ENCODE measurements at regions not wholly inside any gene's neighbourhood (a gene's known extent, or its start where the extent isn't known, plus 50 kb on each side); places are given as distances from the start of the nearest gene placed in this dataset.

DNA sequence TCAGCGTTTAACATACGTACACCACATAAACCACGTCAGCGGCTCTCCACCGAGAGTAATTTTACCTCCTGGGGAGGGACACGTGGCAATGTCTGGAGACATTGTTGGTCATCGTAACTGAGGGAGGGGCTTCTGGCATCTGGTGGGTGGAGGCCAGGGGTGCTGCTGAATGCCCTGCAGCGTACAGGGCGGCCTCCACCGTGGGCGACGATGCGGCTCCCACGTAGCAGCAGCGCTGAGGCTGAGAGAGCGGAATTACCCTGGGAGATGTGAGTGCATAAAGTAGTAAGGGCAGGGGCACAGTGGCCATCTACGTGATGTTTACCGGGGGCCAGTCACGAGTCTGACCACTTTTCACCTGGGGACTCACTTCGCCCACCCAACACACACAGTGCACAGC, 212.4 kb downstream of the RBFOX3 start:
- no peak for DNase-seq (ENCODE audit: low read depth in 3 of 3)

DNA sequence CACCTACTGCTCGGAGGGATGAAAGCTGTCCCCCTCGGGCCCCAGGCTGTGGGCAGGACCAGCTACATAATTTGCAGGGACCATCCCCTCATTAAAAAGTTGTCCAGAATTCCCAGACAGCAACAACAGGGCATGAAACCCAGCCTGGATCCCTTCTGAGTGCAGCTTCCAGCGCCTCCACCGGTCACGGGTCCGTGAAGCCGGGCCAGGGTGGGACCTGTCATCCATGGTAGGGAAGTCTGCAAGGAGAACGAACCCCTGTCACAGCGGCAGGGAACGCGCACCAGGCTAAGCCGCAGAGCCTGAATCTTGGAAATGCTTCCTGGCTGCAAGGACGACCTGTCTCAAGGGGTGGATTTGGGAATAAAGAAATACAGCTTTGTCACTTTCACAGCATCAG, 214.2 kb downstream of the RBFOX3 start:
- no peak for DNase-seq (ENCODE audit: low read depth in 3 of 3)

DNA sequence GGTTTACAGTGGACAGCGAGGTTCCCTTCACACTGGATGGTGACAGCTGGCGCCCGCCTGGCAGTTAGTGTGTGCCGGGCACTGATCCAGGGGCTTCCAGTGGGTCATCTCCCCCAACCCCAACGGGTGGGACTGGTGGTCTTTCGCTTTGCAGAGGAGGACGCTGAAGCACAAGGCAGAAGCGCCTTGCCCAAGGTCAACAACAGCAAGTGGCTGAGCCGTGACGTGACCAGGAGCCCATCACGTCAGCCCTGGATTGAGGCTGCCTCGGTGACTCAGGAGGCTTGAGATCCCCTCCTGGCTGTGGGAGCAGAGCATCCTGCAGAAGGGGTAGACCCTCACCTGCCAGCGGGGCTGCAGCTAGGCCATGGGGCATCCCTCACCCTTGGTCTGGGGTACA, 215.3 kb downstream of the RBFOX3 start:
- DNase-seq (ENCODE audit: low read depth in 3 of 3), result no peak

DNA sequence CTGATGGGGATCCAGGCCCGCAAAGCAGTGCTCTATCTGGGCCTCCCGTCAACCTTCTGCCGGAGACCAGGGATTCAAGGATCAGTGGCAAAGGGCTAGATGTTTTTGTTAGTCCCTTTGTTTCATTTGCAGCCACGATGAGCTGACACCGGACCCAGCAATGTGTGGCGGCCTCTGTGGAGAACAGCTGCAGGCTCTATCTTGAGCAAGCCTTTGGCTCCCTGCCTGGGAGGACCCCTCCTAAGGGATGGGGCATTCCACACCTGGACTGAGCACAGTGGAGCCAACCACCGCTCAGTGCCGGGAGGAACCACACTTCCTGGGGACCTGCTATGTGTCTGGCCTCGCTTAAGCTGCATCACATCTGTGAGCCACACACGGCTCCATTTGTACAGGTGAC, 215.8 kb downstream of the RBFOX3 start:
- no peak for DNase-seq (ENCODE audit: low read depth in 3 of 3)

DNA sequence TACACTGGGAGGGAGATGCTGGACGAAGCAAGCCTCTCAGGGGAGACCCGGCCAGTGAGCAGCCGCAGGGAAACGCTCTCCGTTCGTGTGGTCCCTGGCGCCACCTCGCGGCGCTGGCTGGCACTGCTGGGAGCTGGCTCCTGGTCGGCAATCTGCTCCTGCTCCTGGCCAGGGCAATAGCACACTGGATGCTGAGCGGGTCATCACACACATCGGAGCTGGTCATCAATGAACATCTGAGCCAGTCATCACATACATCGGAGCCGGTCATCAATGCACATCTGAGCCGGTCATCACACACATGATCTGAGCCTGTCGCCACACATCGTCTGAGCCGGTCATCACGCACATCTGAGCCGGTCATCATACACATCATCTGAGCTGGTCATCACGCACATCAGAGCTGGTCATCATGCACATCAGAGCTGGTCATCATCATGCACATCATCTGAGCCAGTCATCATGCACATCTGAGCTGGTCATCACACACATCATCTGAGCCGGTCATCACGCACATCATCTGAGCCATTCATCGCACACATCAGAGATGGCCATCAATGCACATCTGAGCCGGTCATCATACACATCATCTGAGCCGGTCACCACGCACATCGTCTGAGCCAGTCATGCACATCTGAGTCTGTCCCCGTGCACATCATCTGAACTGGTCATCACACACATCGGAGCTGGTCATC, 217.3 kb downstream of the RBFOX3 start:
- DNase-seq (ENCODE audit: low read depth in 3 of 3), result peak; percentile 35 to 47 (median 38)

DNA sequence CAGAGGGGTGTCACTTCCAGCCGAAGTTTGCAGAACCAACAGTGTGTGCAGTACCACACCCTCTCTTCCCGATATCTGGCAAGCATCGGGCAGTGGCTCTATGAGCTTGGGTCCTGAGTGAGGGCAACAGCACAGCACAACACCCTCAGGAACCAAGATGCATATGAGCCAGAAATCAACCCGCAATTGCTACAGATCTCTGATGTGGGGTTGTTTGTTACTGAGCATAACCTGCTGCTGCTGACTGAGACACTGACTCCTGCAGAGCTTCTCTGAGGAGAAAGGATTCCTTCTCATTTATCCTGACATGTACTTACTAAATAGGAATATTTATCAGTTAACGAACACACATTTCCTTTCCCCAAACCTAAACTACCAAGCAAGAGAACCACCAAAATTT, 218.3 kb downstream of the RBFOX3 start:
- DNase-seq (ENCODE audit: low read depth in 3 of 3), result no peak

DNA sequence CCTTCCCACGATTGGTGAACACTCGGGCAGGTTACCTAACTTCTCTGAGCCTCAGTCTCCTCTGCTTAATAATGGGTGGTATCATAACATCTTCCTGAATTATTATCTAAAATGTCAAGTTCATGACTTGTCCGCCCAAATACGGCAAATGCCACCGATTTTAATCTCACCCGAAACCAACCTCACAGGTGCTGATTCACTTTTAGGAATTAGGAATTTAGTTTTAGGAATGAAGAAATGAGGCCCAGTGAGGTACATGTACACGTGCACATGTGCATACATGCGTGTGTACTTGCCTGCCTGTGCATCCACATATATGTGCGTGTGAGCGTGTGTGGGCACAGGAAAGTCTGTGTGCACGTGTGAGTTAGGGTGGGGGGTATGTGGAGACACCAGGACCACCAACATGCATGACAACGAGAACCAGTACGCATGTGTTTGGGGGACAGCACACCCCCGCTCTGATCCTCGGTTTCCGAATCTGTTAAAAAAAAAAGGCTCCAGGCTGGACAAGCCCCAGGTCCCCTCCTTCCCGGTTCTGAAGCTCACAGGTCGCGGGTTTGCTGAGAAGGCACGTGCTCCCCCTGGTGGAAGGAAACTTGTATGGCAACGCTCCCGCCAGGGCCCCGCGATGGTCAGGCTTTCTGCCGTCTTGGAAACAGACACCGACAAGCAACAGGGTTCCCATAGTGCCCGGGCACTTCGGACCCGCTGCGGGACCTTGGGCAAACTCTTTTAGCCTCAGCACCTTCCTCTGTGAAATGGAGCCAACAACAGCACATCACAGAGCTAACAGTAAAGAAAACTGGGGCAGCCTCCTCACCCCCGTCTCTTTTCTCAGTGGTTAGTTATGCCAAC, 219.2 kb downstream of the RBFOX3 start:
- peak; percentile 35 to 47 (median 43) for DNase-seq (ENCODE audit: low read depth in 3 of 3)

DNA sequence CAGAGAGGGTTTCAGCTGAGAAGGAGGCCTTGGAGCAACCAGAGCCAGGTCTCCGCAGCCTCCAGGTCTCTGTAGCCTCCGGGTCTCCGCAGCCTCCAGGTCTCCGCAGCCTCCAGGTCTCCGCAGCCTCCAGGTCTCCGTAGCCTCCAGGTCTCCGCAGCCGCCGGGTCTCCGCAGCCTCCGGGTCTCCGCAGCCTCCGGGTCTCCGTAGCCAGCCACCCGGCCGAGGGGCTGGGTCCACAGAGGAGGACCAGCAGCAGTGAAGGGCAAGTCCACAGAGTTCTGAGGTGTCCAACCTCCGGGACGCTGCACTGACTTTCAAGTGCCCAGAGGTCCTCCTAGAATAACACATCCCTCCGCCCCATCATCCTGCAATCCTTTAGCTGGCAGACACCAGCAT, 221.0 kb downstream of the RBFOX3 start:
- DNase-seq (ENCODE audit: low read depth in 3 of 3), result no peak

DNA sequence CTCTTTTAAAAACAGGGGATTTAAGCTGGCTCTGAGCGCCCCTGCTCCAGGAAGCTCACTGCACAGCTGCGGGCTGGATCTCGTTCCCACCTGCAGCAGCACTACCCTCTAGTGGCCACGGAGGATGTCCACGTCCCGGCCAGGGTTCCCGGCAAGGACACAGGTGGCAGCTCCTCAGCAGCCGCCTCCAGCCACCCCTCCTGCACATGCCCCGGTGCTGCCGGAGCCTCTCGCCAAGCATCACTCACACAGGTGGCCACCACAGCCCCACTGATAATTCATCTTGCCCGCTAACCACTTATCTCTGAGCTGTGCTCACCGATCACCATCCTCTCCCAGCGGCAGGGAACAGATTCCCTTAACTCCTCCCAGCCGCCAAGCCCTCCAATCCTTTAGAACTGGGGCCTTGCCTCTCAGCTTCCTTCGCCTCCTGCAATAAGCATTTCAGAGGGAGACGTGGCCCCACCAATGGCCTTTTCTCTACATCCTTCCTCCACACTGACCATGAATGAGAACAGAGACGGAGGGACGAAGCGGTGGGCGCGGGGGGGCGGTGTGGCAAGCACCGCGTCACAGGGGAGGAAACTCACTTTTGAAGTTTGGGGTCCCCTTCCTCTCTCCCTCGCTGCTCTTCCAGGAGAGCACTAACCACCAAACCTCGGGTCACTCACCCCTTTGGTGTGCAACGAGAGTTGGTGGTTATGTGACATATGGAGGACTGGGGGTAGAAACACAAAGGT, 222.1 kb downstream of the RBFOX3 start:
- no peak for DNase-seq (ENCODE audit: low read depth in 3 of 3)

DNA sequence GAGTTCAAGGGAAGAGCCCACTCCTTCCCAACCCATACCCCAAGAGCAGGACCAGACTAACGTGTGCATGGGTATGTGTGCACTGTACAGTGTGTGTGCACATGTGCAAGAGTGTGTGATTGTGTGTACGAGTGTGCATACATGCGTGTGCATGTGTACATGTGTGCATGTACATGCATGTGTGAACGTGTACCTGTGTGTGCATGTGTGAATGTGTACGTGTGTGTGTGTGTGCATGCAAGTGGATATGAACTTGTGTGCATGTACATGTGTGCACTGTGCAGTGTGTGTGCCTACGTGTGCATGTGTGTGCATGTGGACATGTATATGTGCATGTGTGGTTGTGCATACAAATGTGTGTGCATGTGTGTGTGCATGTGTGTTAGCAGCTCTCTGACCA, 223.1 kb downstream of the RBFOX3 start:
- no peak for DNase-seq (ENCODE audit: low read depth in 3 of 3)

DNA sequence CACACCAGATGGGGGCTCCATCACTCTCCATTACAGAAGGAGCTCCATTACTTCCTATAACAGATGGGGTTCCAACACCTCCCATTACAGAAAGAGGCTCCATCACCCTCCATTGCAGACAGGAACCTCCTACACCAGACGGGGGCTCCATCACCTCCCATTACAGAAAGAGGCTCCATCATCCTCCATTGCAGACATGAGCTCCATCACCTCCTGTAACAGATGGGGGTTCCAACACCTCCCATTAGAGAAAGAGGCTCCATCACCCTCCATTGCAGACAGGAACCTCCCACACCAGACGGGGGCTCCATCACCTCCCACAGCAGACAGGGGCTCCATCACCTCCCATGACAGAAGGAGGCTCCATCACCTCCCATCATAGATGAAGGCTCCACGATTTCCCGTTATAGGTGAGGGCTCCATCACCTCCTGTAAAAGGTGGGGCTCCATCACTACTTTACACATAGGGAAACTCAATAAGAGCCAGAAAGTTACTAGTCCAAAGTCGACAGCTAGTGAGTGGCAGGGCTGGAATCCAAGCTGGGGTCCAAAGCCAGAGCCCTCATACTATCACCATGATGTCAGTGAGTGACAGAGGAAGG, 224.8 kb downstream of the RBFOX3 start:
- no peak for DNase-seq (ENCODE audit: low read depth in 3 of 3)

DNA sequence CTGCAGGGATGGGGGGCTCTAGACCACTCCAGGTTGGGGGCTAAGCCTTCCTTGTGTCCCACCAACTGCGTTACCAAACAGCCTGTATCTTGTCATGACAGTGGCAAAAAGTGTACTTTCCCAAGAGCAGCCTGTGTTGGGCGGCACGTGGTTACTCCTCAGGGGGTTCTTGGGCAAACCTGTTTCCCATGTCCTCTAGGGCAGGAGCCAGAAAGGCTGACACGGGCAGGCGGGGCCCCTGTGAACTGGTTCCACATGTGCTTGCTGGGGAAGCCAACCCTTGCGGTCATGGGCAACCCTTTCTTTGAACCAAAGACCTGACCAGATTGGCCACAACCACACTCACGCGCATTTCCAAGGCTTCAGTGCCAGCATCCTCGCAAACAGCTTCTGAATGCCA, 228.5 kb downstream of the RBFOX3 start:
- DNase-seq (ENCODE audit: low read depth in 3 of 3), result no peak

DNA sequence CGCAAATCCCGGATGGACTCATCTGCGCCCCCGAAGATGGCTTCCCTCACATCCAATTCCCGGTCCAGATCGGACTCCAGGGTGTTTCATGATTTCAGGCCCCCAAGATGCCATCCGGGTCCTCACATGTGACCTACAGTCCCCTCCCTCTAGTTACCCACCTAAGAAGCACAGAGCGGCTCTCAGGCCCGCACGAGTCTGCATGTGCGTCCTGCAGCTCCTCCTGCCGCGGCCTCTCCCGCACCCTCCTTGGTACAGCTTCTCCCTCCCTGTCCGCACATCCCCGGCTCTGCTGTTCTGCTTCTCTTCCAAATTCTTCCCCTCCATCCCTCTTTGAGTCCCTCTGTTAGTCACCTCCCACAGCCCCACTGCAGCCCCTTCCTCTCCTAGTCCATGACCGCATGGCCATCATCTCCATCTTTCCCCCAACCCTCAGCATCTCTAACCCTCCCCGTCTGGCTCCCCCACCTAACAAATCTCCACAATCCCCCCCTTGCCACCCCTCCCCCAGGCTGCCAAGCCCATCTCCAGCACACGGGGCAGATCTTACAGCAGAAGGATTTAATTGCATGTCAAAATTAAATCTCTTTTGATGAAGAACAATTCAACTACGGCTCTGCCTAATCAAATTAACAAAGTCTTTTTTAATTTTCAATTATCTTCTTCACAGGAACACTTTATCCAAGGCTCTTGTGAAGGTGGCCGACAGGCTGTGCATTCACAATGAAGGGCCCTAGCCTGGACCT, 231.0 kb downstream of the RBFOX3 start:
- no peak for DNase-seq (ENCODE audit: low read depth in 3 of 3)

DNA sequence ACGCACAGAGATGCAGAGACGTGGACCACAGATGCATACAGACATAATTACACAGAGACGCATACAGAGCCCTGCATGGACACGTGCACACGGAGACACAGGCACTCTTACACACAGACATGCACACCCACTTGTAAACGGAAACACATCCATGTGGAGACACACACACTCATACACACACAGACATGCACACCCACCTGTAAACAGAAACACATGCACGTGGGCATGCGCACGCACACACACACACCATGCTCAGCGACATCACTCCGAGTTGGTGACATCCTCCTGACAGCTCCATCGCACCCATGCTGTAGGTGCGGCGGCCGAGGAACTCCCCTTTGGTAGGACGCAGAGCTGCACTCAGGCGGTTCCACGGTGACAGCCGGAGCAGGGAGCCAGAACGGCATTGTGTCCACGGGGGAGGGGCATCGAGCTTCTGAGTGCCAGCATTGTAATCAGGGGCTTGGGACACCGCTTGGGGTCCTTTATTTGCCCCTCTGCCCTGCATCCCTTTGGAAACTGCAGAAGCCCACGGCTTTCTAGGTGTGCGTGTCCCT, 233.5 kb downstream of the RBFOX3 start:
- DNase-seq (ENCODE audit: low read depth in 3 of 3), result no peak

DNA sequence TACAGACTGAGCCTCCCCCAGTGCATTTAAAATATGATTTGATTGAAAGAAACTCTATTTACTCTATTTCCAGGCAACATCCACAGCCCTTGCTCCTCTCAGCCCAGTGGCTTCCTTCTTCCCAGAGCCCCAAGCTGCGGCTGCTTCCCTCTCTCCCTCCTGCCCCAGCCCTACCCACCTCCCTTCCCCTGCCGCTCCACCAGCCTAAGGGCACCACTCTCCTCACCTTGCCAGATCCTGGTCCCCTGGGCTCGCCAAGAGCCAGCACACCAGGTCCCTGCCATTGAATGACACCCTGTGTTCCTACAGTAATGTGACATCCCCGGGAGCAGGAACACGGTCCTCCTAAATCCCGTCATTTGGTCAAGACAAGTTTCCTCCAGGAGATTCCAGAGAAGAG, 236.0 kb downstream of the RBFOX3 start:
- DNase-seq (ENCODE audit: low read depth in 3 of 3), result no peak

DNA sequence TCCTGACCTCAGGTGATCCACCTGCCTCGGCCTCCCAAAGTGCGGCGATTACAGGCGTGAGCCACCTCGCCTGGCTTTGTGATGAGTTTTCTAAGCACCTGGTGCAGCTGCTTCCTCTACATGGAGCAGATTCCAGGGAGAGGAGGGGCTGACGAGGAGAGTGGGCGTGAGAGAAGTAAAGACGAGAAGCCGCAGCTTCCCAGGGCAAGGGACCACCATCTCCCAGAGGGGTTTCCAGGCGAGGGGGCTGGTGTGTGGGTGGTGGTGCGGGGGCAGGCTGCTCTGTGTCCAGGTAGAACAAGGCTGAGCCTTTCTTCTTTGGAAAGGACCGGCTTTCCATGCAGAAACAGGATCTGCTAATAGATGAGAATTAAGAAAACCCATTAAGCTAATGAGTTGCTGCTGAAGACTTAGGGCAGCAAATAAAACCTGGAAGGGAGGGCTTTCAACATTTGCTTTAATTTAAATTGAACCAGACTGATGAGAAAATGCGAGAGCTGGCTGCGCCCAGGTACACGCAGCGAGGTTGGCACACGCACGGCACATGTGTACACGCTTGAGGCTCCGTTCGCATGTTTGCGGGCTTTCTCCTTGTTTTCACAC, 236.7 kb downstream of the RBFOX3 start:
- no peak for DNase-seq (ENCODE audit: low read depth in 3 of 3)

DNA sequence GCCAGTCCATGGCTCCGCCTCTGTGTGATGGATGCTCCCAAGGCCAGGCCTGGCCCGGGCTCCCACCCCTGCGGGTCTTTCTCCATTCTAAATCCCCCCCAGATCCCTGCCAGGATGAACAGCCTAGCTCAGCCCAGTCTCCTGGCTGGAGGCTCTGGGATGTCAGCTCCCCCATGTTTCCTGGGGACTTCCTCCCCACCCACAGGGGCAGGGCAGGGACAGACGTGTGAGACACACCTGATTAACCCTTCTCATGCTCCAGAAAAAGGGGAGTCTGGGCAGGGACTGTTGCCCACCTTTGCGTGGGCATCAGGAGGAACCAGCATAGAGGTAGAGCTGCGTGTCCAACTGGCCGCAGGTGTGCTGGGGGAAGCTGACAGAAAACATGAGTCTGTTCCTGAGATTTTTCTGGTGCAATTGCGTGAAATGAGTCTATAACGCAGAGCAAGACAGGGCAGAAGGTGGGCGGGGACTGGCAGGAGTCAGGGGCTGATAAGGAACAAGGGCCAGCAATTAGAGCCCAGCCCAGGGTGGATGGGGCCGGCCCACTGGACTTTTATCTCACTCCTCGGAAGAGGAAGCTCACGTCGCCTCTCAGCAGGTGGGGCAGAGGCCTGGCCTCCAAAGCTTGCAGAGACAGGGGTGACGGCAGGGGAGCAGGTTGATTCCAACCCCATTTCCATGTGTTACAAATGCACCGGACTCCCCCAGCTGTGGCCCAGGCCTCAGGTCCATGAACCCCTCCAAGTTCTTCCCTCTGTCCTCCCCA, 238.2 kb downstream of the RBFOX3 start:
- no peak for DNase-seq (ENCODE audit: low read depth in 3 of 3)

DNA sequence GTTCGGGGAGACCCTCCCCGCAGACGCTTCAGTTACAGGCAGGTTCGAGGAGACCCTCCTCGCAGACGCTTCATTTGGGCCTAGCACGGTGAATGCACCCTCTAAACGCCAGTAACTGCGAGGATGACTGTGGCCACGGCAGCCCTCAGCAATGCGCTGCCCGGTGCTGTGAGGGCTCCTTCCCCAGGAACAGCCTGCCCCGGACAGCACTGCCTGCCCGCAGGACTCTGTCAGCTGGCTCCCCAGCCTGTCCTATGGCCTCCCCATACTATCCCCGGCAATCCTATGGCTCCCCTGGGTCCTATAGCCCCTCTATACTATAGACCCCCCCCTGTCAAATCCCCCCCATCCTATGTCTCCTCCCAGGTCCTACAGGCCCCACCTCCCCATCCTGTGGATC, 238.9 kb downstream of the RBFOX3 start:
- no peak for DNase-seq (ENCODE audit: low read depth in 3 of 3)

DNA sequence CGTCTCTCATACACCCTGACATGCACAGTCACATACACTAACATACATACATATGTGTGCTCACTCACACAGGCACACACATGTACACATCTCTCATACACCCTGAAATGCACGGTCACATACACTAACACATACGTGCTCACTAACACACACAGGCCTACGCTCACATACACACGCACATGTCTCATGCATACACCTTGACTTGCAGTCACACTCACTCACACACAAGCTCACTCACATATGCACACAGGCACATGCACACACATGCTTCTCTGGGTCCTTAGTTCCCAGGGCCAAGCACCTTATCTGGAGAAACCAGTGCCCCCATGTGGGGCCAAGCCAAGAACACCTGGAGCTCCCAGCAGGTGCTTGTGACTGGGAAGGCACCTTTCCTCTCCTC, 240.3 kb downstream of the RBFOX3 start:
- no peak for DNase-seq (ENCODE audit: low read depth in 3 of 3)

DNA sequence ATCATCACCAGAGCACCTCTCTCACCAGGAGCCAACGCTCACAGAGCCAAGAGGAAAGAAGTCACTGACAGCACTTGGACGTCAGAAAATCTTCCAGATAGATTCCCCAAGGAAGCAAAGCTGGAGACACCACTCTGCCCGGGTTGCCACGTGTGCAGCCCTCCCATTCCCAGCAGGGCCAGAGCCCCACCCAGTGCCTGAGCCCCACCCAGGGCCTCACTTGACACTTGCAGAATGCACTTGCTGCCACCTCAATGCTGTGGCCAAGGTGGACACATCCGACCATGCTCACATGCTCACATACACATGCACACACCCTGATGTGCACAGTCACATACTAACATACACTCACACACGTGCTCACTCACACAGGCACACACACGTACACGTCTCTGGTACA, 240.7 kb downstream of the RBFOX3 start:
- no peak for DNase-seq (ENCODE audit: low read depth in 3 of 3)
